H1 (cell line): ENCODE measurements at regions not wholly inside any gene's neighbourhood (a gene's known extent, or its start where the extent isn't known, plus 50 kb on each side); places are given as distances from the start of the nearest gene placed in this dataset.

Experiments
- CREB1 ChIP-seq: IDR thresholded peaks from 2 replicates; pipeline ENCODE4 v1.6.1; 2012; ENCODE audit warnings: inconsistent platforms
- EZH2 ChIP-seq: fragments of 200-600 bp; sonication (generic); IDR thresholded peaks from 2 replicates; pipeline ENCODE4 v1.7.1; 2012; ENCODE audit warnings: low read depth, mild to moderate bottlenecking, moderate library complexity, low read length, inconsistent platforms; ENCODE audit not compliant: severe bottlenecking
- SUZ12 ChIP-seq: fragments of 200-600 bp; sonication (generic); IDR thresholded peaks from 2 replicates; pipeline ENCODE4 v1.6.1; 2012; ENCODE audit warnings: mild to moderate bottlenecking, inconsistent platforms, low read length, moderate library complexity, mixed read lengths
- YY1 ChIP-seq: IDR thresholded peaks from 2 replicates; pipeline ENCODE4 v1.6.1; 2011; ENCODE audit warnings: low read depth, mild to moderate bottlenecking, low read length
- TF ChIP-seq, protein P1 (sequence below): IDR thresholded peaks from 2 replicates; pipeline ENCODE4 v1.6.1; 2011; ENCODE audit warnings: low read length, improper control_type of control experiment

DNA sequence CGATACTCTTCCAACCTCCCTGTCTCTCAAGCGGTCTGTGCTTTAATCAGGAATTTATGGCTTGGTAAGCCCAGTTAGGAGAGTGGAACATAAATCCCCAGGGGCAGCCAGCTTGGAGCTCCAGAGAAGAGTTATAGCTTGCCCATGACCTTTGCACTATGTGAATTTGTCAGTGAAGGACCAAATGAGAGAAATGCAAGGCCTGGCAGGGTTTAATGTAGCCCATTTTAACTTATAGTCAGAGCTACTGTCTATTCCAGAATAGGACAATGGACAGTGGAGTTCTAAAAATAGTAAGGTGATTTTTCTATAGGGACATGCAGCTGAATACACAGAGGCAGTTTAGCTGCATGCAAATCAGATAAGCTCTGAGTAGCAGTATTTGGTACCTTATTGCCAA is 142.6 kb upstream of the CAV2 start:
- TF ChIP-seq, protein P1, sequence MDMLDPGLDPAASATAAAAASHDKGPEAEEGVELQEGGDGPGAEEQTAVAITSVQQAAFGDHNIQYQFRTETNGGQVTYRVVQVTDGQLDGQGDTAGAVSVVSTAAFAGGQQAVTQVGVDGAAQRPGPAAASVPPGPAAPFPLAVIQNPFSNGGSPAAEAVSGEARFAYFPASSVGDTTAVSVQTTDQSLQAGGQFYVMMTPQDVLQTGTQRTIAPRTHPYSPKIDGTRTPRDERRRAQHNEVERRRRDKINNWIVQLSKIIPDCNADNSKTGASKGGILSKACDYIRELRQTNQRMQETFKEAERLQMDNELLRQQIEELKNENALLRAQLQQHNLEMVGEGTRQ = no peak
- TF ChIP-seq YY1 (no peak), SUZ12 (no peak), CREB1 (no peak), EZH2 (no peak)
